ENCODE measurements at regions not wholly inside any gene's neighbourhood (a gene's known extent, or its start where the extent isn't known, plus 50 kb on each side); places are given as distances from the start of the nearest gene placed in this dataset.
"Not testable (repeated sequence)": the region's sequence is repeated elsewhere in the genome, so short reads cannot be mapped to it uniquely, and the experiment has no call there.

GRCh38 chr2:16194931-16195680 is 254.8 kb downstream of the MYCN start:
- no peak for FAIRE-seq

DNA sequence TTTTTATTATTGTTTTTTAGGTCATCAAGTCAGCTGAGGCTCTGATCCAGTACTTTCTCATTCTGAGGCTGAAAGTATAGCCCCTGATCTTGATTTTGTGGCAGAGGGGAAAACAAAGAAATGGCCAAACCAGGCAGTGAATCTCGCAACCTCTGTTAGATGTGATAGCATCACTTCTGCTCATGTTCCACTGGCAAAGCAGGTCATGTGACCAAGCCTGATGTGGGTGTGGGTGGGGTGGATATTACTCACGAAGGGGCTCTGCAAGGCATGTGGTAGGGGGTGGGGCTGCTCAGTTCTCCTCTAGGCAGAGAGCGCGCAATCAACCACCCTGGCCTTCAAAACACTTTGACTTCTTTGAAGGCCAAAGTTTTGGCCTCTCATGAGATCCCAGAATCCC is 254.2 kb downstream of the MYCN start:
- FAIRE-seq, result no peak

- no peak for FAIRE-seq
Observed at GRCh38 chr2:16194096-16194390, 253.7 kb downstream of the MYCN start.

DNA sequence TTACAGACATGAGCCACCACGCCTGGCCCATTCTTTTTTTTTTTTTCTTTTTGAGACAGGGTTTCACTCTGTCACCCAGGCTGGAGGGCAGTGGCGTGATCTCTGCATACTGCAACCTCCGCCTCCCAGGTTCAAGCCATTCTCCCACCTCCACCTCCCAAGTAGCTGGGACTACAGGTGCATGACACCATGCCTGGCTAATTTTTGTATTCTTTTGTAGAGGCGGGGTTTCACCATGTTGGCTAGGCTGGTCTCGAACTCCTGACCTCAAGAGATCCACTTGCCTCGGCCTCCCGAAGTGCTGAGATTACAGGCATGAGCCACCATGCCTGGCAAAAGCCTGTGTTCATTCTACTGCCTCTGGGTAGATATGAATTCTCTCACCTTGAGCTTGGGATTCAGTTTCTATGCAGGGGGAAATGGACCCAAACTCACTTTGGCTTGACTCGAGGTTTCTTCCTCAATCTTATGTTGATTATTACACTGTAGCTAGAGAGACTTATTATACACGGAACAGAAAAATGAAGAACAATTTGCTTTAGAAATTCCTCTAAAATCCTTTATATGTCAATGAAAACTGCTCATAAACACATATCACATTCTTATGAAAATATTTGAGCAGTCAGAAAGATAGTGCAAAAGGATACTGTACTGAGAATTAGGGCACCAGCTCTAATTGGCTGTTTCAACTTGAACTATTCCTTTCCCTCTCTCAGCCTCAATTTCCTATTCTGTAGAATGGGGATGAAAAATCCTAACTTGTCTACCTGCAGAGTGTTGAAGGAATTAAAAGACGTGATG is 252.3 kb downstream of the MYCN start:
- no peak for FAIRE-seq

DNA sequence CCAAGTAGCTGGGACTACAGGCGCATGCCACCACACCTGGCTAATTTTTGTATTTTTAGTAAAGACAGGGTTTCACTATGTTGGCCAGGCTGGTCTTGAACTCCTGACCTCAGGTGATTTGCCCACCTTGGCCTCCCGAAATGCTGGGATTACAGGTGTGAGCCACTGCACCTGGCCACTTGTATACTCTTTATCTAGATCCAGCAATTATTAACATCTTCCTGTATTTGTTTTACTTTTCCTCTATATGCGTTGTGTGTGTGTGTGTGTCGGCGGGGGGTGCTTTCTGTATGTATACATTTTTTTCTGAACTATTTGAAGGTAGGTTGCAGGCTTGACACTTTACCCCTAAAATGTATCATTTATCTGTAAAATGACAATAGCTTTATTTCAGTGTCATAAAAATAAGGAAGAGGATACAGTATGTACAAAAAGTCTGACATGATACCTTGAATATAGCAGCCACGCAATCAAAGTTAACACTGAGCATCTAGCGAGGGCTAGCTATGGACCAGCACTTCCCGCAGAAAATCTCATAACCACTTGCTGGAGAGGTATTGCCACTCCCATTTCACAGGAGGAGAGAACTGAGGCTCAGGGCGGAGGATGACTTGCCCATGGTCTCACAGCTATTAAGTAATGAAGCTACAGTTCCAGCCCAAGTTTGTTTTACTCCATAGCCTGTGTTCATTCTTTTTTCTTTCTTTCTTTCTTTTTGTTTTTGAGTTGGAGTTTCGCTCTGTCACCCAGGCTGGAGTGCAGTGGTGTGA is 251.3 kb downstream of the MYCN start:
- FAIRE-seq, result no peak

DNA sequence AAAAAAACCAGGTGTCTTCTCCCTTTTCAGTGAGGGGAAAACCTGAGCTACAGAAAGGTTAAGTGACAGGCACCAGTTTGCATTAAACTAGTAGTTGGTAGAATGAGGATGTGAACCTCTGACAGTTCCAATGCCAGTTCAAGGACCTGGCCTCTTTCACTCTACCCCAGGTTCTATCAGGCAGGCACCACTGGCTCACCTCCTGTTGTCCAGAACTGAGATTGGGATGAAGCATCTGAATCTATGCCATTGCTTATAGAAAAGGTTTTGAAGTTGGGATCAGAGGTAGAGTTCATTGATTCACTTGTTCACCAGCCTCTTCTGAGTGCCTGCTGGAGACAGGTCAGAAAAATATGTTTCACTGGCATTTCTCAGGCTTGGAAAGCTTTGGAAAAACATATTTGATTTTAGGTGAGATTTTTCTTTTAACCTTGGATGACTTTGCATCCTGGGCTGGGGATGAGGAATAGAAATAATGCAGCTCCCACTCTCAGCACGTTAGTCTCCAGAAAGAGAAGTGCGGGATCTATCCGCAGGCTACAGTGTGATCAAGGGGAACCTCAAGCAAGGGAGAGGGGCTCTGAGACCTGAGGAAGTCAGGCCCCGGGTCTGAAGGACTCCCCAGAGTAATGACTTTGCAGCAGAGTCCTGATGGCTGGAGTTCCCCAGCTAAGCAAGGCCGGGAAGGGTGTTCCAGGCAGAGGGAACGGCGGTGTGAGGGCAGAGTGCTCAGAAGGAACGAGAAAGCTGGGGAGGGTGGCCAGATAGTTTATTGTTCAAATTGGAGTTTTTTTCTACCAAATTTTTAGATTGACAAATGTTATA is 250.3 kb downstream of the MYCN start:
- no peak for FAIRE-seq

- no peak for FAIRE-seq
Observed at GRCh38 chr2:16189836-16190160, 249.4 kb downstream of the MYCN start.

DNA sequence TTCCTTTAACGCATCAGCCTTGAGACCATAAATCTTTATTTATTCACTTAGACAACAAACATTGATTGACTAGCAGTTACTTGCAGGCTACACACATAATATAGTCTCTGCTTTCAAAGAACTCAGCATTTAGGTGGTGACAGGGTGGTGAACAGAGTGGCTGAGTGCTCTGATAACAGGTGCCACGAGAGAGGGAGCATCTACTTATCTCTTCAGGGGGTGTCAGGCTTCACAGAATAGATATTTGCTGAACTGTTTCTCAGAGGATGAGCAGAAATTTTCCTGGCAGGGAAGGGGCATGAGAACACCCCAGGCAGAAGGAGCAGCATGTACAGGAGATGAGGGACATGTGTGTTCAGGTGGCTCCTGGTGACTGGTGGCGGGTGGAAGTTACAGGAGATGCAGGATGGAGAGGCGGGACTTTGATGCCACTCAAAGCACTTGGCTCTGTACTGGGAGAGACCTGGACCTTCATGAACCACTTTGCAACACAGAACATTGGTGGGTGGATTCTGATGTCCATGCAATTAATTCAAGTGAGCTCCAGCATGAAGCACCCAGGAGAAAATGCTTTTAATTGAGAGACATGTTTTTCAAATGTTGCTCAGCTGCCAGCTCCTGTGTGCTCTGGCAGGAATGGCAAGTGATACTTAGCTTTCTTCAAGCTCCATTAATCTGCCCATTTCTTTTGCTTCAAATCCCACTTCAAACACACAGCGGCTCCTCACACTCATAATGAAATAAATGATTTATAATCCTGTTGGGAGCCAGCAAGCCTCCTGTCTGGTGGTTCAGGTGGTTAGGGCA is 248.9 kb downstream of the MYCN start:
- peak; percentile 17 for FAIRE-seq

DNA sequence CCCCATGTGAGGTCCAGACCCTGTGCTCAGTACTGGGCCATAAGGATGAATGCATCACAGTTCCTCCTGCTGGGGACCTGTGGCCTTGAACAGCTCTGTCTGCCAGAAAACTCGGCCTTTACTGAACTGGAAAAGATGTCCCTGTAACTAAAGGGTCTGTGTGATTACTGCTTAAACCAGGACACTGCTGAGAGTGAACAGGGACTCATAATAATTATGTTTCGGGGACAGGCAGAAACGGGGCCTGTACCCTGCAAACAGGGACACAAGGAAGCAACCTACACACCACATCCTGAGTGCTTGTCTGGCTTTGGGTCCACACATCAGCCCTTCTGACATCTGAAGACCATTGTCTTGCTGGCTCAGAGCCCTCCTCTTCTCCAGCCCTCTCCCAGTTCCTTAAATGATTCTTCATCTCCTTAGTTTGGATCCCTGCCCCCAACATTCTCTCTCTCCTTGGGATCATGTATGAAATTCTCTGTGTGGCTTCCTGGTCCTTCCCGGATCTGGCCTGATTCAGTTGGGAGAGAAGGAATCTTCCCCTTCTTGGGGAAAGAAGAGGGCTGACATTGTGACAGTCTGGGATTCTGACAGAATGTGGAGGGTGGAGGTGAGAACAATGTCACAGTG is 248.0 kb downstream of the MYCN start:
- FAIRE-seq, result no peak

DNA sequence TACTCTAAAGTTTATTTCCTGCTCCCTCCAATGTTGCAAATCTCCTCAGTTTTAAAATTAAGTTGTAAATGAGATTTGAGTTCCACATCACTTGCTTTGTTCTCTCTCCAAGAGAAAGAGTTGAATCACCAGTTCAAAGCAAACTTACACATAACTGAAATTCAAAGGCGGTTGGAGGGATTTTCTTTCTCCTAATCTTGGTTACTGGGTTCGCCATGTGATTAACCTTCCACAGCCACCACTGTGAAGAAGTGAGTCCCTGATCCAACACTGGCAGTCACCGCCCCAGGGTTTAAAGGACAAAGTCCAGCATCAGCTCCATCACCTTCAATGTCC is 247.1 kb downstream of the MYCN start:
- FAIRE-seq, result no peak

- no peak for FAIRE-seq
Observed at GRCh38 chr2:16186661-16187481, 246.5 kb downstream of the MYCN start.

DNA sequence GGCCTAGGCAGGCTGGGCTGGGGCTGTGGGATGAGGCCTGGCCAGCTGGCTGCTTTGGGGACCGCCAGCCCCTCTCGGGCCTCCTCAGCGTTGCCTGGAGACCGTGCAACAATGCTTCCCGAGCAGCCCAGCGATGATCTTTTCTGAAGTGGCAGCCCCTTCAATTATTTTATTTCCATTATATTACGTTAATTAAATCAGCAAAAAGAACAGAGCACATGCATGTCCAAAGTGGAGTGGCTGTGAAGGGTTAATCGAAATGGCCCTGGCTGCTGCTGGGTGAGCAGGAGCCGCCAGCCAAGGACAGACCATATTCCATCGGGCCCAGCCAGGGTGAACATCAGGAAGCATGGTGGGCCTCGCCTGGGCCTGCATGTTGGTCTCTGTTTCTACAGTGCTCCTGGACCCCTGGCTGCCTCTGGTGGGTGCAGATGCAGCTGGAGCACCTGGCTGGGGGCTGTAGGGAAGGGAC is 245.5 kb downstream of the MYCN start:
- FAIRE-seq, result no peak

- no peak for FAIRE-seq
Observed at GRCh38 chr2:16184945-16185660, 244.8 kb downstream of the MYCN start.

DNA sequence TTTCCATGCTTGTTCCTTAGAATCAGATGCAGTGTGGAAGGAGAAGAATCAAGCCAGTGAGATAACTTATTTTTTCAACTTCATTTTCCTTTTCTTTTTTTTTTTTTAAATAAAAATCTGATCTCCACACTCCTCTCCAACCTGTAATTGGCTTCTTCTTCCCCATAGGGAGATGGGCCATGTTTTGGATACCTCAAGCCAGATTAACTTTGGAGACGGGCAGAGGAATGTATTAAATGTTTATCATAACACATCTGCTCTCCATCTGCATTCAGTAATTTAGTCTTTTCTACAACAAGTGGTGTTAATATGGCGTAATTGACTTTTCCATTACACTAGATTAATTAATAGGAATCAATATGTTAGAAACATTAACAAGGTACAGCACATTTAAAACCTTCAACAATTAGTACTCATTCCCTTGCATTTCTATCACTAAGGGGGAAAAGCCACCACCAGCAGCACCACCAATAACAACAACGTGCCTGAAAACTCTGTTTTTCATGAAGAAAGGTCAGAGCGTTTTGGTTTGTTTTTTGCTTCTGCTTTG is 244.1 kb downstream of the MYCN start:
- FAIRE-seq, result no peak

GRCh38 chr2:16183345-16183744 is 243.0 kb downstream of the MYCN start:
- FAIRE-seq, result no peak

GRCh38 chr2:16182841-16183240 is 242.5 kb downstream of the MYCN start:
- FAIRE-seq, result no peak

- not testable (repeated sequence) for FAIRE-seq
Observed at GRCh38 chr2:16182311-16182815, 242.0 kb downstream of the MYCN start.

- no peak for FAIRE-seq
Observed at GRCh38 chr2:16181741-16182090, 241.4 kb downstream of the MYCN start.

- no peak for FAIRE-seq
Observed at GRCh38 chr2:16181062-16181740, 240.9 kb downstream of the MYCN start.
